ENCODE measurements at regions not wholly inside any gene's neighbourhood (a gene's known extent, or its start where the extent isn't known, plus 50 kb on each side); places are given as distances from the start of the nearest gene placed in this dataset.
"Not testable (repeated sequence)": the region's sequence is repeated elsewhere in the genome, so short reads cannot be mapped to it uniquely, and the experiment has no call there.

DNA sequence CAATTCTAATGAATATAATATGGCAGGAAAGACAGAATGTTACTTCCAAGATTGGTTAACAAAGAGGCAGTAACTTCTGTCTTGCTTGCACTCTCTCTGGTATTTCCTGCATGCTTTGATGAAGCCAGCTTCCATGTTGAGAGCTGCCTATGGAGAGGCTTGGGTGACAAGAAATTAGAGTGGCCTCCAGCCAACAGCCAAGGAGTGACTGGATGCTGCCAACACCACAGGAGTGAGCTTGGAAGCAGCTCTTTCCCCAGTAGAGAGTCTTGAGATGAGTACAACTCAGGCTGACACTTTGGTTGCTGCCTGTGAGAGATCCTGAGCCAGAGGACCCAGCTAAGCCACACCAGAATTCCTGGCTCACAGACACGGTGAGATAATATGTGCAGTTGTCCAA lies 183.1 kb downstream of the RMST start:
- H3K9ac ChIP-seq, result no peak overlapping the region
- no peaks in the 10 kb centered on the region for H3K27me3 ChIP-seq
- no peaks in the 10 kb centered on the region for H3K4me1 ChIP-seq
- H3K4me3 ChIP-seq, result no peak overlapping the region
- no peak for TF ChIP-seq Cebpa-rat (IDR thresholded peaks at IDR 0.05)
- H4K20me1 ChIP-seq, result no peaks in the 10 kb centered on the region
- H3K9me3 ChIP-seq, result peaks cover 5% of the 10 kb centered on the region; the same call in 1 of the 2 replicates
- no peak overlapping the region for H3K4me2 ChIP-seq
- H3K36me3 ChIP-seq, result no peaks in the 10 kb centered on the region
- no peak overlapping the region for H3K27ac ChIP-seq

DNA sequence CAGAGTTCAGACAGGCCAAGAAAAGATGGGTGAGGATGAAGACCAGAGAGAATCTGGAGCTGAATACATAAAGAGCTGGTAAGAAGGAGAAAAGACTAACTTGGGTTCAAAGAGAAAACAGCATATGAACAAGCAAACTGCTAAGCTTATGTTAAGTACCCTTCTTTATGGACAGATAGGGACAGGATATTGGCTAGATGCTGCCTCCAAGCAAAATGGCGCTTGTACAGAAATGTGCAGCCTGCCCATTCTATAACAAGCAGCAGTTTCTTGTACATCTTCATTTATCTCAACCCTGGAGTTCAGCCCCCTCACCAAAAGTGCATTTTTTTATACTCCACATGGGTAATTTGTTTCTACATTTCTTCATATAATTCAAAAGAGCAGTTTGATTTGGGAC lies 184.5 kb downstream of the RMST start:
- Histone ChIP-seq H4K20me1 (no peaks in the 10 kb centered on the region), H3K36me3 (no peaks in the 10 kb centered on the region), H3K27ac (no peak overlapping the region), H3K9ac (no peak overlapping the region), H3K9me3 (peaks cover 5% of the 10 kb centered on the region; the same call in 1 of the 2 replicates), H3K4me1 (no peaks in the 10 kb centered on the region), H3K27me3 (no peaks in the 10 kb centered on the region), H3K4me3 (no peak overlapping the region), H3K4me2 (no peak overlapping the region)
- no peak for TF ChIP-seq Cebpa-rat (IDR thresholded peaks at IDR 0.05)

DNA sequence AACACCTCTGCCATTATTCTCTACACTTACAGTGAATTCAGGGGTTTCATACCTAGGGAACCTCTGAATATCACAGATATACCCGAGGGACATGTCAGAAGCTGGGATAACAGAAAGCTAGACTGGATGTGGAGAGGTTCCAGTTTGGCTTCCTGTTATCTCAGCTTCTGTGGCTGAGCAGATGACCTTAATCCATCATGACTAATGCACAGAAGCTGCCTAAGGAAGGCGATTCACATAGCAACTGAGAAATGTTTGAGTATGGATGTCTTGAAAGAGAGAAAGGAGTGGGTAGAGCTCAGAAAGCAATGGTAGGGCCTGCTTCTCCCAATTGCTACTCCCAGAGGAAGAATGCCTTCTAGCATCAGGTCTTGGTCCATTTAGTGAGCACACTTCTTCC lies 187.6 kb downstream of the RMST start:
- Histone ChIP-seq H3K27ac (no peak overlapping the region), H3K4me1 (no peaks in the 10 kb centered on the region), H3K9me3 (peaks cover 5% of the 10 kb centered on the region; the same call in 1 of the 2 replicates), H4K20me1 (no peaks in the 10 kb centered on the region), H3K4me2 (no peak overlapping the region), H3K27me3 (no peaks in the 10 kb centered on the region), H3K4me3 (no peak overlapping the region), H3K36me3 (no peaks in the 10 kb centered on the region), H3K9ac (no peak overlapping the region)
- no peak for TF ChIP-seq Cebpa-rat (IDR thresholded peaks at IDR 0.05)

DNA sequence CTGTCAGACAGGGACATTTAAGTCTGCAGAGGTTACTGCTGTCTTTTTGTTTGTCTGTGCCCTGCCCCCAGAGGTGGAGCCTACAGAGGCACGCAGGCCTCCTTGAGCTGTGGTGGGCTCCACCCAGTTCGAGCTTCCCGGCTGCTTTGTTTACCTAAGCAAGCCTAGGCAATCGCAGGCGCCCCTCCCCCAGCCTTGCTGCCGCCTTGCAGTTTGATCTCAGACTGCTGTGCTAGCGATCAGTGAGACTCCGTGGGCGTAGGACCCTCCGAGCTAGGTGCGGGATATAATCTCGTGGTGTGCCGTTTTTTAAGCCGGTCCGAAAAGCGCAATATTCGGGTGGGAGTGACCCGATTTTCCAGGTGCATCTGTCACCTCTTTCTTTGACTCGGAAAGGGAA lies 193.9 kb downstream of the RMST start:
- H3K27me3 ChIP-seq, H3K27ac ChIP-seq, H3K9ac ChIP-seq, H3K9me3 ChIP-seq, H4K20me1 ChIP-seq, H3K4me1 ChIP-seq, H3K36me3 ChIP-seq, H3K4me2 ChIP-seq, H3K4me3 ChIP-seq: not testable (repeated sequence)

DNA sequence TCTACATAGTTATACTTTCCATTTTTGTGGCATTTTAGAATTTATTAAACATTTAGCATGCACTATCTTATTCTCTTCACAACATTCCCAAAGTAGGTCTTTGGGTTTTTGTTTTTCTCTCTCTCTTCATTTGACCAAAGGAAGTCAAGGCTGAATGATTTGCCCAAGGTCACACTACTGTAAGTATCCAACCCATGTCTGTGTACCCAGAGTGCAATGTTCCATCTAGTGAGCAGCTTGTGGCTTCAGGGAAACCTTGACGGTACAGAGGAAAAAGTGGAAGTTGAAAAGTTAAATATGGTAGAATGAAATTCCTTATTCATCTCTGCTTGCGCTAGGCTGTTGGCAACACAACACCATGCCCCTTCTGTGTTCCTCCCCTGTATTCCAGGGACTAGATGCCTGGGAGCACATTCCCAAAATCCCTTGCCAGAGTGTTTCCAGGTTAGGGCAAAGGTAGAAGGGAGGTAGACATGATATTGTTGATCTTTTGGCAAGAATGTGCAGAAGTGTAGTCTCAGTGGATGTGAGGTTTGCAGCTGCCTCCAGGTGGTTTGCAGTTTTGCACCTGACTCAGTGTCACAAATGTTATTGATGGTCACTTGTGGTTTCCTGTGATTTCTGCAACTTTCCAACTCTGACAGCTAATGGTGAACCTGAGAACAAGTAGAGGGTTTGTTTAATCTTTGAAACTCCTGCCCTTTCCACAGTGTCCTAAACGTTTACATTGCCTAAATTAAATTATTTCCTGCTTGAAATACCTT lies 196.7 kb downstream of the RMST start:
- Histone ChIP-seq H3K36me3 (no peaks in the 10 kb centered on the region), H3K4me1 (peaks cover 9% of the 10 kb centered on the region), H3K4me3 (no peak overlapping the region), H4K20me1 (no peaks in the 10 kb centered on the region), H3K9me3 (peaks cover 11% of the 10 kb centered on the region), H3K9ac (no peak overlapping the region), H3K27me3 (no peaks in the 10 kb centered on the region), H3K4me2 (peak overlapping the region; percentile 33; the same call in 1 of the 2 replicates), H3K27ac (no peak overlapping the region)
- no peak for TF ChIP-seq Cebpa-rat (IDR thresholded peaks at IDR 0.05)

DNA sequence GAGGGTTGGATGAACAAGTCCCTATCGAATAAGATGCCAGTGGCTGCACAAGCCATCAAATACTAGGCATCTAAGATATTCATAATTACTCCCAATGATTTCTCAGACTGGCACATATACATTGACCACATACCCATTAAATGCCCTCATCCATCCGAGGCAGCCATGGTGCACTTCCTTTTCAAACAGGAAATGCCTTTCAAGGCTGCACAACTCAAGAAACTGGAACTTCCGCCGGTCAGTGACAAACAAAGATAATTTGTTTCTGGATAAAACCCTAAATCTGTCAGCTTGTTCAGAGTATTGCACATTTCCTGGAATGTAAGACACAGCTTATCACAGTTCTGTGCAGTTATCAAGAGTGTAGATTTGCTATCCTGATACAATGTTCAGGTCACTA lies 203.7 kb downstream of the RMST start:
- H3K36me3 ChIP-seq, result no peaks in the 10 kb centered on the region
- no peak for TF ChIP-seq Cebpa-rat (IDR thresholded peaks at IDR 0.05)
- no peaks in the 10 kb centered on the region for H3K4me1 ChIP-seq
- H3K9ac ChIP-seq, result no peak overlapping the region
- H3K4me3 ChIP-seq, result no peak overlapping the region
- no peak overlapping the region for H3K27ac ChIP-seq
- H3K4me2 ChIP-seq, result no peak overlapping the region
- H3K9me3 ChIP-seq, result peaks cover 10% of the 10 kb centered on the region
- H4K20me1 ChIP-seq, result no peaks in the 10 kb centered on the region
- no peaks in the 10 kb centered on the region for H3K27me3 ChIP-seq

DNA sequence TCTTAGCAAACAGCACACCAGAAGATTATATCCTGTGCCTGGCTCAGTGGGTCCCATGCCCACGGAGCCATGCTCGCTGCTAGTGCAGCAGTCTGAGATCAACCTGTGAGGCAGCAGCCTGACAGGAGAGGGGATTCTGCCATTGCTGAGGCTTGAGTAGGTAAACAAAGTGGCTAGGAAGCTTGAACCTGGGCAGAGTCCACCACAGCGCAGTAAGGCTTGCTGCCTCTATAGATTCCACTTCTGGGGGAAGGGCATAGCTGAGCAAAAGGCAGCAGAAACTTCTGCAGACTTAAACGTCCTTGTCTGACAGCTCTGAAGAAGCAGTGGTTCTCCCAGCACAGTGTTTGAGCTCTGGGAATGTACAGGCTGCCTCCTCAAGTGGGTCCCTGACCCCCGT lies 210.3 kb downstream of the RMST start:
- Histone ChIP-seq H3K9ac (no peak overlapping the region), H3K4me1 (no peaks in the 10 kb centered on the region), H3K9me3 (peaks cover 21% of the 10 kb centered on the region), H3K36me3 (no peaks in the 10 kb centered on the region), H3K27ac (no peak overlapping the region), H3K4me2 (no peak overlapping the region), H3K4me3 (no peak overlapping the region), H3K27me3 (no peaks in the 10 kb centered on the region), H4K20me1 (no peaks in the 10 kb centered on the region)
- TF ChIP-seq Cebpa-rat (IDR thresholded peaks at IDR 0.05), result no peak

DNA sequence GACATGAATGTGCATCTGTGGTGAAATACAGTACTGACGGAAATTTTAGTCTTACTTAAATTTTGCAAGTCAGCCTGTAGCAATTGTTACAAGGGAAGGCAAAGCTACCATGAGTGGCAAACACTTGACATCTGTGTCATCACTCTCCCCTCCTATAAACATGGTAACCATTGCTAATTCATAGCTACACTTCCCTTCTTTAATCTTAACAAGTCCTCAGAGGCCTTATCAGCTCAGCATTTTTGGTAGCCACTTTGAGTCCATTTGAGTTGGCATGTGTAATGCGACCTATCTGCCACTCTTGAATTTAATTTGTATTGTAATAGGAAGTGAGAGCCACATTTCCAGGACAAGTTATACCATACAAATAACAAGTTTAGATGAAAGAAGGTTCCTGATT lies 218.1 kb downstream of the RMST start:
- H3K9ac ChIP-seq, result no peak overlapping the region
- H3K36me3 ChIP-seq, result no peaks in the 10 kb centered on the region
- no peak for TF ChIP-seq Cebpa-rat (IDR thresholded peaks at IDR 0.05)

DNA sequence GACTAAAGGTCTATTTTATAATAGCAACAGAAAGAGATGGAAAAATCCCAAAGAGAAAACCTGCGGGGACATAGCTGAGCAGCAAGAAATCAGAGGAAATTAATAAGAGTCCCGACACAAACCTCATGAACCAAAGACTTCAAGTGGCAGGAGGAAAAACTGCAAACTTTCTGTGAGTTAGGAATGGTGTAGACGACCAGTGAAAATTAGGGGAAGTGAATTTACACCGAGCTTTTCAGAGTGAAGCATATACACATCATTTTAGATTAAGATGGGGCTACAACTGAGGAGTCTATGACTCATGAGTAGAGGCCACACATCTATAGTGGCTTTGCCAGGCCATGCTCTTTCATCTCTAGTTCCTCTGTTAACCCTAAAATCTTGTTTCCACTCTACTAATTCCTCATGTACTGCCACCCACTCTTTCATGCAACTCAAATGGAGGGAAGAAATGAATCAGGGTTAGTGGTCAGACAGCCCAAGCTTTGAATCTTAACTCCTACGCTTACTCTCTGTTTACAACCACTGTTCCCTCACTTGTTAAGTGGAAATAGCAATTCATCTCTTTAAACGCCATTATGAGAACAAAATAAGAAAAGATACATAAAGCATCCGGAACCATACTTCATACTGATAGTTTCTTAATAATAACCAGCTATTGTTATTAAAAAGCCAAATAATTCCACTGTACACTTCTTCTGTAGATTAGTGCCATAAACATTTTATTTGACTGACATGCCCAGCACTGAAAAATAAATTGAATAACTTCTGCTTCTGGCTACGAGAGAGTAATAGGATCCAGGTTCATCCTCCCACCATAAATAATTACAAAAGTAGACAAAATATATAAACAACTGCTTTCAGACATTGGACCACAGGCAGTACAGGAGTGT lies 219.3 kb downstream of the RMST start:
- no peaks in the 10 kb centered on the region for H3K36me3 ChIP-seq
- H4K20me1 ChIP-seq, result no peaks in the 10 kb centered on the region
- H3K27ac ChIP-seq, result no peak overlapping the region
- H3K9me3 ChIP-seq, result no peaks in the 10 kb centered on the region
- no peak overlapping the region for H3K4me3 ChIP-seq
- no peak overlapping the region for H3K4me2 ChIP-seq
- H3K4me1 ChIP-seq, result no peaks in the 10 kb centered on the region
- no peak overlapping the region for H3K9ac ChIP-seq
- H3K27me3 ChIP-seq, result no peaks in the 10 kb centered on the region
- TF ChIP-seq Cebpa-rat (IDR thresholded peaks at IDR 0.05), result no peak

More for the DNA sequence above, 218.1 kb downstream of the RMST start:
- Histone ChIP-seq H3K4me1 (no peaks in the 10 kb centered on the region), H3K4me2 (no peak overlapping the region), H3K27ac (no peak overlapping the region), H3K27me3 (no peaks in the 10 kb centered on the region), H3K9me3 (no peaks in the 10 kb centered on the region), H3K4me3 (no peak overlapping the region), H4K20me1 (no peaks in the 10 kb centered on the region)

DNA sequence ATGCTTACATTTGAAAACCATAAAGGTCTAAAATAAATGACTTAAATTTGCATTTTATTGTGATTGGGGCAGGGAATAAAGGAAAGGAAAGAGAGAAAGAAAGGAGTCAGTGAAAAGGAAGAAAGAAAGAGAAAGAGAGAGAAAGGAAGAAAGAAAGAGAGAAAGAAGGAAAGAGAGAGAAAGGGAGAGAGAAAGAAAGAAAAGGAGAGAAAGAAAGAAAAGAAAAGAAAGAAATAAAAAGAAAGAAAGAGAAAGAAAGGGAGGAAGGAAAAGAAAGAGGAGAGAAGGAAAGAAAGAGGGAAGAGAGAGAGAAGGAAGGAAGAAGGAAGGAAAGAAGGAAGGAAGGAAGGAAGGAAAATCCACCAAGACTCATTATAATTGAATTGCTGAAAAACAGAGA lies 222.8 kb downstream of the RMST start:
- no peaks in the 10 kb centered on the region for H3K9me3 ChIP-seq
- H3K27me3 ChIP-seq, result no peaks in the 10 kb centered on the region
- H4K20me1 ChIP-seq, result no peaks in the 10 kb centered on the region
- TF ChIP-seq Cebpa-rat (IDR thresholded peaks at IDR 0.05), result no peak
- no peak overlapping the region for H3K9ac ChIP-seq
- no peak overlapping the region for H3K27ac ChIP-seq
- H3K36me3 ChIP-seq, result no peaks in the 10 kb centered on the region
- H3K4me3 ChIP-seq, result no peak overlapping the region
- no peak overlapping the region for H3K4me2 ChIP-seq
- no peaks in the 10 kb centered on the region for H3K4me1 ChIP-seq

Measured in BLaER1 (cell line).